Neural progenitor cell (in vitro differentiated cells): ENCODE measurements at regions not wholly inside any gene's neighbourhood (a gene's known extent, or its start where the extent isn't known, plus 50 kb on each side); places are given as distances from the start of the nearest gene placed in this dataset.

Experiments
- EZH2 ChIP-seq: fragments of 200-600 bp; sonication (generic); IDR thresholded peaks from 2 replicates; pipeline ENCODE4 v1.6.1; 2017; ENCODE audit warnings: antibody characterized with exemption, mild to moderate bottlenecking, moderate library complexity
- TF ChIP-seq, protein P1 (sequence below): fragments of 200-600 bp; sonication (generic); IDR thresholded peaks from 2 replicates; pipeline ENCODE4 v1.5.1; 2017; ENCODE audit warnings: antibody characterized with exemption, mild to moderate bottlenecking

DNA sequence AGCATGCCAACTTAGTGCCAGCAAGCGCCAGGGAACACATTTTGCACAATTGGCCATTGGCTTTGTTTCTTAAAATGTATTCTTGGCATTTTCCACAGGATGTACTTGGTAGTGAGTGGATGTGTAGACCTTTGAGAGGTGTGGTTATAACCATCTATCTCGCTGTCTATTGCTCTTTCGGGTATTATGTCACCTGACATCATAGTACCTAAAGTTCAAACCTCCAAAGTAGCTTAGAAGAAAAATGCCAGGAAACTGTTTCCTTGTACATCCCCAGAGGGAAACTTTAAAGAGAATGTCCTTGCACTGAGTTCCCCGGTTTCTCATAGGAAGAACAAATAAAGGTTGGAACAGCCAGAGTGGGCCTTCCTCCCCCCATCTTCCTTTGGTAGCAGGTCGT, 87.6 kb downstream of the FGF9 start:
- TF ChIP-seq, protein P1, sequence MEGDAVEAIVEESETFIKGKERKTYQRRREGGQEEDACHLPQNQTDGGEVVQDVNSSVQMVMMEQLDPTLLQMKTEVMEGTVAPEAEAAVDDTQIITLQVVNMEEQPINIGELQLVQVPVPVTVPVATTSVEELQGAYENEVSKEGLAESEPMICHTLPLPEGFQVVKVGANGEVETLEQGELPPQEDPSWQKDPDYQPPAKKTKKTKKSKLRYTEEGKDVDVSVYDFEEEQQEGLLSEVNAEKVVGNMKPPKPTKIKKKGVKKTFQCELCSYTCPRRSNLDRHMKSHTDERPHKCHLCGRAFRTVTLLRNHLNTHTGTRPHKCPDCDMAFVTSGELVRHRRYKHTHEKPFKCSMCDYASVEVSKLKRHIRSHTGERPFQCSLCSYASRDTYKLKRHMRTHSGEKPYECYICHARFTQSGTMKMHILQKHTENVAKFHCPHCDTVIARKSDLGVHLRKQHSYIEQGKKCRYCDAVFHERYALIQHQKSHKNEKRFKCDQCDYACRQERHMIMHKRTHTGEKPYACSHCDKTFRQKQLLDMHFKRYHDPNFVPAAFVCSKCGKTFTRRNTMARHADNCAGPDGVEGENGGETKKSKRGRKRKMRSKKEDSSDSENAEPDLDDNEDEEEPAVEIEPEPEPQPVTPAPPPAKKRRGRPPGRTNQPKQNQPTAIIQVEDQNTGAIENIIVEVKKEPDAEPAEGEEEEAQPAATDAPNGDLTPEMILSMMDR: no peak
- no peak for TF ChIP-seq EZH2
